ENCODE measurements at regions not wholly inside any gene's neighbourhood (a gene's known extent, or its start where the extent isn't known, plus 50 kb on each side); places are given as distances from the start of the nearest gene placed in this dataset.

- H3K27me3 ChIP-seq (replicated peaks; ENCODE audit: insufficient read depth, low read depth, low read length, poor library complexity) = no peaks in the 10 kb centered on the region
- ChIA-PET POLR2A (ENCODE audit: low non-redundant PET) (no interaction called here), CTCF (no interaction called here)
- BruUV-seq (replicated peaks) = no TSS peak
- no peaks in the 10 kb centered on the region for H3K9me3 ChIP-seq (ENCODE audit: low read depth, low read length, poor library complexity, severe bottlenecking)
- H3K4me1 ChIP-seq (ENCODE audit: insufficient read depth, low read length, poor library complexity, severe bottlenecking) = peaks cover 4% of the 10 kb centered on the region
- no peak overlapping the region for H3K4me3 ChIP-seq (ENCODE audit: low read depth, low read length, poor library complexity, severe bottlenecking)
- no peaks in the 10 kb centered on the region for H3K36me3 ChIP-seq (ENCODE audit: insufficient read depth, low read length, poor library complexity, severe bottlenecking)
- DNase-seq (ENCODE audit: low spot score) = no peak
- TF ChIP-seq CTCF (conservative IDR thresholded peaks at IDR 0.05; ENCODE audit: low read depth, low read length) (no peak), EZH2 (IDR thresholded peaks at IDR 0.05; ENCODE audit: borderline replicate concordance, low read depth, low read length, poor library complexity, severe bottlenecking) (no peak)
- intact Hi-C loops (cut with micrococcal nuclease; ENCODE audit: unreplicated experiment) = no loop called here
- H3K27ac ChIP-seq (ENCODE audit: low read depth, low read length, poor library complexity, severe bottlenecking) = no peak overlapping the region
Measured at GRCh38 chr11:70737816-70738630, 339.7 kb downstream of the CTTN start.

GRCh38 chr11:70738661-70739060 lies 340.3 kb downstream of the CTTN start:
- TF ChIP-seq CTCF (conservative IDR thresholded peaks at IDR 0.05; ENCODE audit: low read depth, low read length) (no peak), EZH2 (IDR thresholded peaks at IDR 0.05; ENCODE audit: borderline replicate concordance, low read depth, low read length, poor library complexity, severe bottlenecking) (no peak)
- BruUV-seq (replicated peaks) = no TSS peak
- no peak overlapping the region for H3K4me3 ChIP-seq (ENCODE audit: low read depth, low read length, poor library complexity, severe bottlenecking)
- no peaks in the 10 kb centered on the region for H3K27me3 ChIP-seq (replicated peaks; ENCODE audit: insufficient read depth, low read depth, low read length, poor library complexity)
- H3K9me3 ChIP-seq (ENCODE audit: low read depth, low read length, poor library complexity, severe bottlenecking) = no peaks in the 10 kb centered on the region
- DNase-seq (ENCODE audit: low spot score) = no peak
- H3K27ac ChIP-seq (ENCODE audit: low read depth, low read length, poor library complexity, severe bottlenecking) = no peak overlapping the region
- H3K36me3 ChIP-seq (ENCODE audit: insufficient read depth, low read length, poor library complexity, severe bottlenecking) = no peaks in the 10 kb centered on the region
- intact Hi-C loops (cut with micrococcal nuclease; ENCODE audit: unreplicated experiment) = no loop called here
- POLR2A ChIA-PET (ENCODE audit: low non-redundant PET) = no interaction called here
- CTCF ChIA-PET = no interaction called here
- H3K4me1 ChIP-seq (ENCODE audit: insufficient read depth, low read length, poor library complexity, severe bottlenecking) = peaks cover 4% of the 10 kb centered on the region

GRCh38 chr11:70739091-70739490 lies 340.8 kb downstream of the CTTN start:
- CTCF ChIA-PET = no interaction called here
- intact Hi-C loops (cut with micrococcal nuclease; ENCODE audit: unreplicated experiment) = no loop called here
- Histone ChIP-seq H3K36me3 (ENCODE audit: insufficient read depth, low read length, poor library complexity, severe bottlenecking) (no peaks in the 10 kb centered on the region), H3K27ac (ENCODE audit: low read depth, low read length, poor library complexity, severe bottlenecking) (no peak overlapping the region), H3K4me1 (ENCODE audit: insufficient read depth, low read length, poor library complexity, severe bottlenecking) (peaks cover 4% of the 10 kb centered on the region), H3K9me3 (ENCODE audit: low read depth, low read length, poor library complexity, severe bottlenecking) (no peaks in the 10 kb centered on the region), H3K27me3 (replicated peaks; ENCODE audit: insufficient read depth, low read depth, low read length, poor library complexity) (no peaks in the 10 kb centered on the region), H3K4me3 (ENCODE audit: low read depth, low read length, poor library complexity, severe bottlenecking) (no peak overlapping the region)
- POLR2A ChIA-PET (ENCODE audit: low non-redundant PET) = no interaction called here
- TF ChIP-seq EZH2 (IDR thresholded peaks at IDR 0.05; ENCODE audit: borderline replicate concordance, low read depth, low read length, poor library complexity, severe bottlenecking) (no peak), CTCF (conservative IDR thresholded peaks at IDR 0.05; ENCODE audit: low read depth, low read length) (no peak)
- no peak for DNase-seq (ENCODE audit: low spot score)
- BruUV-seq (replicated peaks) = no TSS peak

Measured in A673 (cell line).